ENCODE measurements at regions not wholly inside any gene's neighbourhood (a gene's known extent, or its start where the extent isn't known, plus 50 kb on each side); places are given as distances from the start of the nearest gene placed in this dataset.
A peak's percentile ranks its signal among the peaks of the same experiment; 100 is the strongest.

GRCh38 chr13:106702505-106702904 lies 134.6 kb upstream of the ARGLU1 start:
- 72 to 81% (median 77%) methylated on average over 9 of the region's 9 CpGs for WGBS, 5 donors
- no peak for TF ChIP-seq EP300 (IDR thresholded peaks at IDR 0.05)
- TF ChIP-seq POLR2AphosphoS5 (IDR thresholded peaks at IDR 0.05): no peak
- TF ChIP-seq POLR2A (IDR thresholded peaks at IDR 0.05): no peak
- TF ChIP-seq, protein P1, sequence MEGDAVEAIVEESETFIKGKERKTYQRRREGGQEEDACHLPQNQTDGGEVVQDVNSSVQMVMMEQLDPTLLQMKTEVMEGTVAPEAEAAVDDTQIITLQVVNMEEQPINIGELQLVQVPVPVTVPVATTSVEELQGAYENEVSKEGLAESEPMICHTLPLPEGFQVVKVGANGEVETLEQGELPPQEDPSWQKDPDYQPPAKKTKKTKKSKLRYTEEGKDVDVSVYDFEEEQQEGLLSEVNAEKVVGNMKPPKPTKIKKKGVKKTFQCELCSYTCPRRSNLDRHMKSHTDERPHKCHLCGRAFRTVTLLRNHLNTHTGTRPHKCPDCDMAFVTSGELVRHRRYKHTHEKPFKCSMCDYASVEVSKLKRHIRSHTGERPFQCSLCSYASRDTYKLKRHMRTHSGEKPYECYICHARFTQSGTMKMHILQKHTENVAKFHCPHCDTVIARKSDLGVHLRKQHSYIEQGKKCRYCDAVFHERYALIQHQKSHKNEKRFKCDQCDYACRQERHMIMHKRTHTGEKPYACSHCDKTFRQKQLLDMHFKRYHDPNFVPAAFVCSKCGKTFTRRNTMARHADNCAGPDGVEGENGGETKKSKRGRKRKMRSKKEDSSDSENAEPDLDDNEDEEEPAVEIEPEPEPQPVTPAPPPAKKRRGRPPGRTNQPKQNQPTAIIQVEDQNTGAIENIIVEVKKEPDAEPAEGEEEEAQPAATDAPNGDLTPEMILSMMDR (IDR thresholded peaks at IDR 0.05): no peak
- H3K4me1 ChIP-seq: no peaks in the 10 kb centered on the region
- DNase-seq: no peak
- H3K9me3 ChIP-seq: no peaks in the 10 kb centered on the region
- H3K36me3 ChIP-seq: no peaks in the 10 kb centered on the region
- H3K27me3 ChIP-seq: no peaks in the 10 kb centered on the region
- H3K4me3 ChIP-seq: no peak overlapping the region
- H3K27ac ChIP-seq: no peak overlapping the region
- intact Hi-C loops (cut with DNase I; ENCODE audit: low total_unique reads): no loop called here

- no peak for TF ChIP-seq POLR2A (IDR thresholded peaks at IDR 0.05)
- TF ChIP-seq POLR2AphosphoS5 (IDR thresholded peaks at IDR 0.05): no peak
- TF ChIP-seq, protein P1 (IDR thresholded peaks at IDR 0.05): no peak
- no peak for TF ChIP-seq EP300 (IDR thresholded peaks at IDR 0.05)
- WGBS, 5 donors: 69 to 85% (median 80%) methylated on average over 17 of the region's 17 CpGs
- H3K27ac ChIP-seq: no peak overlapping the region
Observed at GRCh38 chr13:106701771-106702341, 133.9 kb upstream of the ARGLU1 start.

DNA sequence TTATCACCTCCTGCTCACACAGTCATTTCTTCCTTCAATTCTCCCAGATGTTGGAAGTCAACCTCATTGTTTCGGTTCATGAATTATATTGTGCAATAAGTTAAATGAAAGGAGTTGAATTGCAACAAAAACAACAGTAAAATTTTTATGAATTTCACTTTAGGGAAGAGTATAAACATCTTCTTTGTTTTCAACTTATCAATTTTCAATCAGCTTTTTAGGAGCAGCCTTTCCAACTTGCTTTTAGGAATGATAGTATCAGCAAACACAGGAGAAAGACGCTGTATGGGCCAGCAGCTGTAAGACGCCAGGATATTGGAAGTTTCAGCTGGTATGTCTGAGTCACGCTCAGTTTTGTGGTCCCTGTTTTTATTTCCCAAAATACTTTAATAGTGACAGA lies 132.5 kb upstream of the ARGLU1 start:
- whole genome bisulfite sequencing, 5 donors: 59 to 71% (median 62%) methylated on average over 4 of the region's 4 CpGs
- Histone ChIP-seq H3K27ac (no peak overlapping the region), H3K9me3 (no peaks in the 10 kb centered on the region), H3K27me3 (no peaks in the 10 kb centered on the region), H3K36me3 (no peaks in the 10 kb centered on the region), H3K4me1 (no peaks in the 10 kb centered on the region), H3K4me3 (no peak overlapping the region)
- intact Hi-C loops (cut with DNase I; ENCODE audit: low total_unique reads): no loop called here
- TF ChIP-seq, protein P1 (IDR thresholded peaks at IDR 0.05): no peak
- TF ChIP-seq POLR2AphosphoS5 (IDR thresholded peaks at IDR 0.05): no peak
- no peak for TF ChIP-seq EP300 (IDR thresholded peaks at IDR 0.05)
- no peak for TF ChIP-seq POLR2A (IDR thresholded peaks at IDR 0.05)
- DNase-seq: no peak

More at GRCh38 chr13:106701771-106702341, 133.9 kb upstream of the ARGLU1 start:
- H3K36me3 ChIP-seq: no peaks in the 10 kb centered on the region
- intact Hi-C loops (cut with DNase I; ENCODE audit: low total_unique reads): no loop called here
- no peaks in the 10 kb centered on the region for H3K27me3 ChIP-seq
- no peaks in the 10 kb centered on the region for H3K9me3 ChIP-seq
- no peaks in the 10 kb centered on the region for H3K4me1 ChIP-seq
- DNase-seq: peak in 1 of 2 donors; percentile 24
- H3K4me3 ChIP-seq: no peak overlapping the region

GRCh38 chr13:106700007-106700406 lies 132.1 kb upstream of the ARGLU1 start:
- H3K4me3 ChIP-seq: no peak overlapping the region
- no peak for DNase-seq
- no peaks in the 10 kb centered on the region for H3K27me3 ChIP-seq
- TF ChIP-seq POLR2A (IDR thresholded peaks at IDR 0.05): no peak
- TF ChIP-seq POLR2AphosphoS5 (IDR thresholded peaks at IDR 0.05): no peak
- TF ChIP-seq EP300 (IDR thresholded peaks at IDR 0.05): no peak
- TF ChIP-seq, protein P1 (IDR thresholded peaks at IDR 0.05): no peak
- H3K36me3 ChIP-seq: no peaks in the 10 kb centered on the region
- H3K27ac ChIP-seq: no peak overlapping the region
- intact Hi-C loops (cut with DNase I; ENCODE audit: low total_unique reads): no loop called here
- H3K9me3 ChIP-seq: no peaks in the 10 kb centered on the region
- no peaks in the 10 kb centered on the region for H3K4me1 ChIP-seq
- 87 to 93% (median 91%) methylated on average over 8 of the region's 8 CpGs for WGBS, 5 donors
